K562 (cell line): ENCODE measurements at regions not wholly inside any gene's neighbourhood (a gene's known extent, or its start where the extent isn't known, plus 50 kb on each side); places are given as distances from the start of the nearest gene placed in this dataset.

Source experiments
- ATAC-seq: fragments of 200-7000 bp; cut with Tn5 transposase; 3 replicates; pipeline ENCODE4 v1.9.1; 2020; ENCODE audit warnings: moderate library complexity
- BruUV-seq: library from RNA; stranded (reverse); fragments of 400-500 nt; replicated peaks from 2 replicates; lab custom pipeline; 2021; lab: Mats Ljungman, UMichigan
- CTCF ChIA-PET: fragments of 300-600 bp; formaldehyde crosslinking; extraction: SDS; loops from one replicate; lab custom pipeline; 2021; ENCODE audit warnings: low intra/inter-chr PET ratio; lab: Yijun Ruan, JAX
- POLR2A ChIA-PET: fragments of 300-600, 350-650 bp; sonication (Branson Sonifier 250); formaldehyde crosslinking; extraction: SDS; loops from one replicate; lab custom pipeline; 2021; ENCODE audit warnings: antibody characterized with exemption, inconsistent platforms; lab: Yijun Ruan, JAX
- DNase-seq, 4 experiments: peaks; one replicate each; pipeline versions ENCODE4 v3.0.0 to v3.0.0-alpha.2; 2011 to 2018; ENCODE audit warnings: low spot score in 3 of 4, mixed read lengths in 3 of 4; ENCODE audit errors: extremely low read depth in 1 of 4
- FAIRE-seq: peaks from 2 replicates; lab custom pipeline; 2011; peaks lifted over from hg19 to GRCh38; lab: Jason Lieb, UNC
- H2AFZ ChIP-seq: 2 replicates; pipeline ENCODE4 v1.6.0; 2011; ENCODE audit warnings: low read depth, low read length, control low read depth, inconsistent platforms
- H3K27ac ChIP-seq: fragments of 200-600 bp; 3 replicates; pipeline ENCODE4 v1.8.0; 2011; ENCODE audit warnings: low read depth, mild to moderate bottlenecking, control low read depth, inconsistent platforms, low read length, moderate library complexity, mixed read lengths; ENCODE audit errors: extremely low read depth
- H3K27me3 ChIP-seq, 2 experiments: fragments of 300-600 bp in 1 of 2; 2 replicates in 1 of 2; 3 replicates in 1 of 2; pipeline versions ENCODE4 v1.6.0 to v1.8.0; 2011; ENCODE audit warnings: inconsistent platforms in 2 of 2, low read length in 2 of 2, mild to moderate bottlenecking in 1 of 2, mixed read lengths in 1 of 2, moderate library complexity in 1 of 2; ENCODE audit not compliant: control insufficient read depth in 2 of 2, insufficient read depth in 2 of 2
- H3K36me3 ChIP-seq: fragments of 300-600 bp; 3 replicates; pipeline ENCODE4 v1.8.0; 2011; ENCODE audit warnings: mild to moderate bottlenecking, low read length, inconsistent platforms; ENCODE audit not compliant: control insufficient read depth, insufficient read depth
- H3K4me1 ChIP-seq, 2 experiments: fragments of 200-600 bp in 1 of 2; replicated peaks in 1 of 2; 2 replicates in 1 of 2; 3 replicates in 1 of 2; pipeline versions ENCODE4 v1.5.1 to v1.8.0; 2011; ENCODE audit warnings: inconsistent platforms in 2 of 2, low read length in 2 of 2, mild to moderate bottlenecking in 1 of 2, mixed read lengths in 1 of 2, moderate library complexity in 1 of 2; ENCODE audit not compliant: control insufficient read depth in 2 of 2, insufficient read depth in 2 of 2
- H3K4me2 ChIP-seq: 2 replicates; pipeline ENCODE4 v1.6.1; 2011; ENCODE audit warnings: low read length, control low read depth, inconsistent platforms, mixed read lengths; ENCODE audit not compliant: insufficient read depth
- H3K4me3 ChIP-seq: fragments of 200-600 bp; sonication (generic), shearing (Covaris generic); 2 replicates; pipeline ENCODE4 v1.5.1; 2016; ENCODE audit warnings: control low read depth, inconsistent platforms
- H3K79me2 ChIP-seq: fragments of 200-600 bp; 3 replicates; pipeline ENCODE4 v1.8.0; 2011; ENCODE audit warnings: low read length, inconsistent platforms; ENCODE audit not compliant: control insufficient read depth, insufficient read depth
- H3K9ac ChIP-seq, 2 experiments: 2 replicates each; pipeline versions ENCODE4 v1.6.0 to v1.6.1; 2011; ENCODE audit warnings: low read depth in 2 of 2, low read length in 2 of 2, control low read depth in 1 of 2, inconsistent platforms in 1 of 2, mild to moderate bottlenecking in 1 of 2, mixed read lengths in 1 of 2; ENCODE audit not compliant: insufficient read depth in 1 of 2
- H3K9me1 ChIP-seq: one replicate; pipeline ENCODE4 v1.6.0; 2011; ENCODE audit warnings: inconsistent platforms, mild to moderate bottlenecking, low read length, moderate library complexity; ENCODE audit not compliant: control insufficient read depth, insufficient read depth
- H3K9me3 ChIP-seq: replicated peaks from 2 replicates; pipeline ENCODE4 v1.5.1; 2011; ENCODE audit warnings: low read depth, low read length, inconsistent platforms; ENCODE audit not compliant: control insufficient read depth, insufficient read depth
- H4K20me1 ChIP-seq: replicated peaks from 2 replicates; pipeline ENCODE4 v1.6.1; 2011; ENCODE audit warnings: low read length, inconsistent platforms, mixed read lengths; ENCODE audit not compliant: control insufficient read depth, insufficient read depth
- BRF1 ChIP-seq: IDR thresholded peaks from 3 replicates; pipeline ENCODE4 v1.6.1; 2011; ENCODE audit warnings: borderline replicate concordance, mild to moderate bottlenecking; ENCODE audit not compliant: insufficient read length; ENCODE audit errors: extremely low read depth
- DACH1 ChIP-seq: fragments of 450-650 bp; IDR thresholded peaks from 2 replicates; pipeline ENCODE4 v1.6.1; 2018; ENCODE audit not compliant: partially characterized antibody
- HNRNPLL ChIP-seq: fragments of 200-400 bp; formaldehyde crosslinking; IDR thresholded peaks from 2 replicates; pipeline ENCODE4 v1.6.1; 2017; ENCODE audit warnings: low read length, low read depth, mild to moderate bottlenecking; ENCODE audit not compliant: poor library complexity, severe bottlenecking
- JUND ChIP-seq, 2 experiments: IDR thresholded peaks; 2 replicates in 1 of 2; 3 replicates in 1 of 2; pipeline ENCODE4 v1.6.1; 2011; ENCODE audit warnings: borderline replicate concordance in 2 of 2, low read depth in 2 of 2, low read length in 2 of 2, improper control_type of control experiment in 1 of 2, missing biosample characterization in 1 of 2, missing genetic modification characterization in 1 of 2, missing genetic modification reagents in 1 of 2
- MITF ChIP-seq: IDR thresholded peaks from 2 replicates; pipeline ENCODE4 v1.6.1; 2014; ENCODE audit warnings: antibody characterized with exemption
- NFE2 ChIP-seq: IDR thresholded peaks from 2 replicates; pipeline ENCODE4 v1.6.1; 2014; ENCODE audit warnings: antibody characterized with exemption, low read depth
- PATZ1 ChIP-seq: fragments of 250-450 bp; sonication (Bioruptor Pico); IDR thresholded peaks from 2 replicates; pipeline ENCODE4 v1.5.0; 2020; ENCODE audit warnings: mild to moderate bottlenecking, borderline replicate concordance
- POLR3A ChIP-seq: IDR thresholded peaks from 2 replicates; pipeline ENCODE4 v1.6.1; 2011; ENCODE audit warnings: borderline replicate concordance, mild to moderate bottlenecking, moderate library complexity; ENCODE audit not compliant: insufficient read length, insufficient read depth; ENCODE audit errors: extremely low read depth
- RBM14 ChIP-seq: fragments of 200-400 bp; formaldehyde crosslinking; IDR thresholded peaks from 2 replicates; pipeline ENCODE4 v1.6.1; 2018; ENCODE audit warnings: low read depth, mild to moderate bottlenecking, low read length, moderate library complexity, borderline replicate concordance; ENCODE audit not compliant: insufficient read depth
- SAFB ChIP-seq: fragments of 200-400 bp; formaldehyde crosslinking; IDR thresholded peaks from 2 replicates; pipeline ENCODE4 v1.6.1; 2017; ENCODE audit warnings: low read depth, low read length, borderline replicate concordance
- TAF1 ChIP-seq: IDR thresholded peaks from 2 replicates; pipeline ENCODE4 v1.6.1; 2011; ENCODE audit warnings: mild to moderate bottlenecking, low read length, moderate library complexity; ENCODE audit not compliant: insufficient read depth, control insufficient read depth, severe bottlenecking; ENCODE audit errors: extremely low read depth
- ZC3H8 ChIP-seq: fragments of 450-650 bp; IDR thresholded peaks from 2 replicates; pipeline ENCODE4 v1.6.1; 2017
- ZNF175 ChIP-seq: fragments of 200-800 bp; sonication (Bioruptor generic); IDR thresholded peaks from 2 replicates; pipeline ENCODE4 v1.6.1; 2016; ENCODE audit warnings: low read depth, mild to moderate bottlenecking, missing genetic modification characterization, missing compliant biosample characterization
- ZNF830 ChIP-seq: fragments of 250-450 bp; sonication (Bioruptor Pico); IDR thresholded peaks from 2 replicates; pipeline ENCODE4 v1.5.0; 2021; ENCODE audit warnings: mild to moderate bottlenecking
- WGBS: fragments of 100-300 bp; shearing (Covaris generic); methylation state at CpG from one replicate; pipeline ENCODE4 v1.1.6; 2016; ENCODE audit warnings: low coverage, mixed read lengths; ENCODE audit not compliant: insufficient coverage; ENCODE audit errors: missing lambda C conversion rate; 5-methylcytosine and 5-hydroxymethylcytosine counted together
- in situ Hi-C: fragments of 300-500 bp; cut with MboI; formaldehyde crosslinking; loops from 4 replicates; pipeline ENCODE4 v1.15.0; 2018; ENCODE audit warnings: inconsistent platforms, mixed read lengths
- intact Hi-C: fragments of 100-400 bp; cut with micrococcal nuclease; formaldehyde crosslinking; loops from 2 replicates; pipeline ENCODE4 v1.14.2; 2022
- TF ChIP-seq, protein P1 (sequence below): fragments of 200-800 bp; sonication (Bioruptor generic); IDR thresholded peaks from 2 replicates; pipeline ENCODE4 v1.6.1; 2017; ENCODE audit warnings: missing genetic modification characterization, missing compliant biosample characterization
- TF ChIP-seq, protein P2 (sequence below): fragments of 250-450 bp; sonication (Bioruptor Pico); IDR thresholded peaks from 2 replicates; pipeline ENCODE4 v1.4.0; 2020; ENCODE audit warnings: mild to moderate bottlenecking, moderate library complexity

DNA sequence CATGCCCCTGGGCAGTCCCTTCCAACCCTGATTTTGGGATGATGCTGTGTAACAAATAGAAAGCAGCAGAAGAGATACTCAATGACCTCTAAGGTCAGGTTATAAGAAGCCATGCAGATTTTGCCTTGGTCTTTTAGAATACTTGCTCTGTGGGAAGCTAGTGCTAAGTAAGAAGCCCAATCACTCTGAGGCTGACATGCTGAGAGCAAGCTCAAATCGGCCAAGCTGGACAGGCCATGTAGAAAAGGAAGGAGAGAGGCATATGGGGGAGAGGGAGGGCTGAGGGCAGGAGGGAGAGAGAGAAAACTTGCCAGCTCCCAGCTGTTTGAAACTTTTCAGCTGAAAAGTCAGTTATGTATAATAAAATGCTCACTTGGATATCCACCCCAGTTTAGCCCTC, 1021.6 kb upstream of the MAP3K7 start:
- H3K79me2 ChIP-seq: no peaks in the 10 kb centered on the region
- no peaks in the 10 kb centered on the region for H3K27me3 ChIP-seq
- POLR2A ChIA-PET: no interaction called here
- DNase-seq: no peak
- TF ChIP-seq PATZ1 (CRISPR knock-in tag) (no peak), BRF1 (no peak), JUND (IDR thresholded peaks at IDR 0.05; ENCODE audit: borderline replicate concordance, low read depth, low read length) (no peak), JUND (tag; IDR thresholded peaks at IDR 0.05; ENCODE audit: borderline replicate concordance, low read depth, low read length) (no peak), TAF1 (no peak), ZC3H8 (no peak), HNRNPLL (no peak), ZNF830 (CRISPR knock-in tag) (no peak), NFE2 (no peak), POLR3A (no peak), DACH1 (no peak), RBM14 (no peak), ZNF175 (CRISPR knock-in tag) (no peak), SAFB (no peak), MITF (no peak)
- TF ChIP-seq, protein P1, sequence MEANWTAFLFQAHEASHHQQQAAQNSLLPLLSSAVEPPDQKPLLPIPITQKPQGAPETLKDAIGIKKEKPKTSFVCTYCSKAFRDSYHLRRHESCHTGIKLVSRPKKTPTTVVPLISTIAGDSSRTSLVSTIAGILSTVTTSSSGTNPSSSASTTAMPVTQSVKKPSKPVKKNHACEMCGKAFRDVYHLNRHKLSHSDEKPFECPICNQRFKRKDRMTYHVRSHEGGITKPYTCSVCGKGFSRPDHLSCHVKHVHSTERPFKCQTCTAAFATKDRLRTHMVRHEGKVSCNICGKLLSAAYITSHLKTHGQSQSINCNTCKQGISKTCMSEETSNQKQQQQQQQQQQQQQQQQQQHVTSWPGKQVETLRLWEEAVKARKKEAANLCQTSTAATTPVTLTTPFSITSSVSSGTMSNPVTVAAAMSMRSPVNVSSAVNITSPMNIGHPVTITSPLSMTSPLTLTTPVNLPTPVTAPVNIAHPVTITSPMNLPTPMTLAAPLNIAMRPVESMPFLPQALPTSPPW (CRISPR knock-in tag): no peak
- TF ChIP-seq, protein P2, sequence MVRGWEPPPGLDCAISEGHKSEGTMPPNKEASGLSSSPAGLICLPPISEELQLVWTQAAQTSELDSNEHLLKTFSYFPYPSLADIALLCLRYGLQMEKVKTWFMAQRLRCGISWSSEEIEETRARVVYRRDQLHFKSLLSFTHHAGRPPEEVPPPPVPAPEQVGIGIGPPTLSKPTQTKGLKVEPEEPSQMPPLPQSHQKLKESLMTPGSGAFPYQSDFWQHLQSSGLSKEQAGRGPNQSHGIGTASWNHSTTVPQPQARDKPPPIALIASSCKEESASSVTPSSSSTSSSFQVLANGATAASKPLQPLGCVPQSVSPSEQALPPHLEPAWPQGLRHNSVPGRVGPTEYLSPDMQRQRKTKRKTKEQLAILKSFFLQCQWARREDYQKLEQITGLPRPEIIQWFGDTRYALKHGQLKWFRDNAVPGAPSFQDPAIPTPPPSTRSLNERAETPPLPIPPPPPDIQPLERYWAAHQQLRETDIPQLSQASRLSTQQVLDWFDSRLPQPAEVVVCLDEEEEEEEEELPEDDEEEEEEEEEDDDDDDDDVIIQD (CRISPR knock-in tag): no peak
- CTCF ChIA-PET: no interaction called here
- H2AFZ ChIP-seq: no peak overlapping the region
- no peaks in the 10 kb centered on the region for H3K9me1 ChIP-seq
- intact Hi-C loops (no loop called here), in situ Hi-C loops (no loop called here)
- H3K4me1 ChIP-seq: no peaks in the 10 kb centered on the region
- FAIRE-seq: no peak
- 0% methylated on average over 1 of the region's 1 CpG for WGBS
- no peak for ATAC-seq
- H3K9me3 ChIP-seq: no peaks in the 10 kb centered on the region; the same call in none of the 2 replicates
- no peak overlapping the region for H3K27ac ChIP-seq
- H3K4me2 ChIP-seq: no peak overlapping the region
- no peak overlapping the region for H3K9ac ChIP-seq
- no peaks in the 10 kb centered on the region for H3K36me3 ChIP-seq
- BruUV-seq: no TSS peak
- H3K4me3 ChIP-seq: no peak overlapping the region
- no peaks in the 10 kb centered on the region for H4K20me1 ChIP-seq
